Right lobe of liver (tissue), 6 donors: ENCODE measurements at regions not wholly inside any gene's neighbourhood (a gene's known extent, or its start where the extent isn't known, plus 50 kb on each side); places are given as distances from the start of the nearest gene placed in this dataset.

Experiments
- ATAC-seq, 4 donors: fragments of 200-7000 bp; cut with Tn5 transposase; one replicate each; pipeline ENCODE4 v1.9.1; 2020; ENCODE audit warnings: mild to moderate bottlenecking in 4 of 4, moderate library complexity in 4 of 4
- DNase-seq, 3 donors: peaks; one replicate each; pipeline ENCODE4 v3.0.0-alpha.2; 2020
- H3K27ac ChIP-seq, 3 donors: fragments of 200-600 bp; one replicate each; pipeline ENCODE4 v1.8.0; 2022
- H3K27me3 ChIP-seq, 2 donors: fragments of 200-600 bp; one replicate each; pipeline ENCODE4 v1.8.0; 2022
- H3K36me3 ChIP-seq, 4 donors: fragments of 200-600 bp; sonication (generic) in 1 of 4; one replicate each; pipeline versions ENCODE4 v1.5.1 to v1.8.0; 2017 to 2022; ENCODE audit warnings: control low read depth in 1 of 4
- H3K4me1 ChIP-seq, 4 donors: fragments of 200-600 bp; sonication (generic) in 1 of 4; one replicate each; pipeline versions ENCODE4 v1.5.1 to v1.8.0; 2017 to 2022; ENCODE audit warnings: control low read depth in 1 of 4
- H3K4me3 ChIP-seq, 3 donors: fragments of 200-600 bp; one replicate each; pipeline ENCODE4 v1.8.0; 2022
- H3K9me3 ChIP-seq, 4 donors: fragments of 200-600 bp; sonication (generic) in 1 of 4; one replicate each; pipeline versions ENCODE4 v1.5.1 to v1.8.0; 2017 to 2022; ENCODE audit warnings: control low read depth in 1 of 4
- POLR2A ChIP-seq: fragments of 450-650 bp; IDR thresholded peaks from one replicate; pipeline ENCODE4 v1.6.1; 2017; ENCODE audit warnings: antibody characterized with exemption, mild to moderate bottlenecking
- WGBS: methylation state at CpG from one replicate; pipeline ENCODE4 v1.1.6; 2018; ENCODE audit warnings: low coverage, low lambda C conversion rate; ENCODE audit not compliant: insufficient coverage; ENCODE audit errors: missing lambda C conversion rate; 5-methylcytosine and 5-hydroxymethylcytosine counted together
- intact Hi-C, 2 donors: fragments of 100-400 bp; cut with DNase I; formaldehyde crosslinking; loops; one replicate each; pipeline versions ENCODE4 v1.11.2 to v1.14.1; 2022
- TF ChIP-seq, protein P1 (sequence below), 4 donors: fragments of 200-600 bp in 3 of 4; fragments of 450-650 bp in 1 of 4; IDR thresholded peaks; one replicate each; pipeline versions ENCODE4 v1.5.1 to v1.8.0; 2016 to 2022; ENCODE audit warnings: antibody characterized with exemption in 4 of 4, mild to moderate bottlenecking in 2 of 4
- donor health status: DM: no; HTN: yes; CAD: no.
- donor health status: DM: no; HTN: no; CAD: no.
- donor health status: DM: no; HTN: no; CAD: no.
- donor health status: DM: no; HTN: yes; CAD: no.
- donor health status: DM: no; HTN: yes; CAD: no.

DNA sequence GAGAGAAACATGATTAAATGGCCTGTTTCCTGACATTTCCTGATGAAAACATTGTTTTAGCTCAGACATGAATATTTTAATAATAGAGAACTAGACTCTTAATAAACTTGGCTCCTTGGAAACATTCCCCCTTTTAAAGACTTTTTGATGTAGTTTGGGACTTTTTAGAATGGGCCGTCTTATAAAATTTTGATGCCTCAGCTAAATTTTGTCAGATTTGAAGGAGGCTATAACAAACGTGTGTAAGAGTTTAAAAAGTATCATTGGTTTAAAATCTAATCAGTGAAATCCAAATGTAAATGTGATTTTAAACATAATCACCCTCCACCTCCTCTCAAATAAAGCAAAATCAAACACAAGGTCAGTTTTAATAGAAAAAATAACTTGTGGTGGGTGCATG lies 200.9 kb downstream of the CLIC5 start:
- TF ChIP-seq, protein P1, sequence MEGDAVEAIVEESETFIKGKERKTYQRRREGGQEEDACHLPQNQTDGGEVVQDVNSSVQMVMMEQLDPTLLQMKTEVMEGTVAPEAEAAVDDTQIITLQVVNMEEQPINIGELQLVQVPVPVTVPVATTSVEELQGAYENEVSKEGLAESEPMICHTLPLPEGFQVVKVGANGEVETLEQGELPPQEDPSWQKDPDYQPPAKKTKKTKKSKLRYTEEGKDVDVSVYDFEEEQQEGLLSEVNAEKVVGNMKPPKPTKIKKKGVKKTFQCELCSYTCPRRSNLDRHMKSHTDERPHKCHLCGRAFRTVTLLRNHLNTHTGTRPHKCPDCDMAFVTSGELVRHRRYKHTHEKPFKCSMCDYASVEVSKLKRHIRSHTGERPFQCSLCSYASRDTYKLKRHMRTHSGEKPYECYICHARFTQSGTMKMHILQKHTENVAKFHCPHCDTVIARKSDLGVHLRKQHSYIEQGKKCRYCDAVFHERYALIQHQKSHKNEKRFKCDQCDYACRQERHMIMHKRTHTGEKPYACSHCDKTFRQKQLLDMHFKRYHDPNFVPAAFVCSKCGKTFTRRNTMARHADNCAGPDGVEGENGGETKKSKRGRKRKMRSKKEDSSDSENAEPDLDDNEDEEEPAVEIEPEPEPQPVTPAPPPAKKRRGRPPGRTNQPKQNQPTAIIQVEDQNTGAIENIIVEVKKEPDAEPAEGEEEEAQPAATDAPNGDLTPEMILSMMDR (IDR thresholded peaks at IDR 0.05), result no peak
- no peak for TF ChIP-seq POLR2A
- intact Hi-C loops, result no loop called here
- no peak overlapping the region for H3K4me3 ChIP-seq
- H3K27ac ChIP-seq, result no peak overlapping the region
- no peaks in the 10 kb centered on the region for H3K9me3 ChIP-seq
- no peaks in the 10 kb centered on the region for H3K36me3 ChIP-seq
- WGBS, result 59% methylated on average over 2 of the region's 2 CpGs
- ATAC-seq (no peak), DNase-seq (no peak)
- no peaks in the 10 kb centered on the region for H3K4me1 ChIP-seq
- no peaks in the 10 kb centered on the region for H3K27me3 ChIP-seq

DNA sequence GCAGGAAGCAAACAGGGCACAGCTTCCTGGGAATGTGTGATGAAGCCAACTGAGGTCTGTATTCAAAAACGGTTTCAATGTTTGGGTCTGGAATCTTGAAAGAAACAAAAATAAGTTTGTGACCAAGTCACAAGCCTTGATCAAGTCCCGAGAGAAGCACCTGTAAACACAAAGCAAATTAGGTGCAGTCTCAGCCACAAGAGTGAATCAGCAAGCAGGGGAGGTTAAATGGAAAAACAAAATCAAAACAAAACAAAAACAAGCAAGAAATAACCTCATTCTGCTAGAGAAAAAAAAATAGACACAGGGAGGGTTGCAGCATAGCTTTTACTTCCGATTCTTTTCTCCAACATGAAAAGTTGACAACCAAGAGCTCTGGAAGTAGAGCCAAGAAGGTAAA lies 201.7 kb downstream of the CLIC5 start:
- TF ChIP-seq, protein P1 (IDR thresholded peaks at IDR 0.05), result no peak
- TF ChIP-seq POLR2A, result no peak
- ATAC-seq (no peak), DNase-seq (no peak)
- H3K27ac ChIP-seq, result no peak overlapping the region
- H3K27me3 ChIP-seq, result no peaks in the 10 kb centered on the region
- intact Hi-C loops, result no loop called here
- H3K4me1 ChIP-seq, result no peaks in the 10 kb centered on the region
- WGBS, result 56% methylated on average over 3 of the region's 3 CpGs
- no peaks in the 10 kb centered on the region for H3K36me3 ChIP-seq
- H3K9me3 ChIP-seq, result no peaks in the 10 kb centered on the region
- H3K4me3 ChIP-seq, result no peak overlapping the region

DNA sequence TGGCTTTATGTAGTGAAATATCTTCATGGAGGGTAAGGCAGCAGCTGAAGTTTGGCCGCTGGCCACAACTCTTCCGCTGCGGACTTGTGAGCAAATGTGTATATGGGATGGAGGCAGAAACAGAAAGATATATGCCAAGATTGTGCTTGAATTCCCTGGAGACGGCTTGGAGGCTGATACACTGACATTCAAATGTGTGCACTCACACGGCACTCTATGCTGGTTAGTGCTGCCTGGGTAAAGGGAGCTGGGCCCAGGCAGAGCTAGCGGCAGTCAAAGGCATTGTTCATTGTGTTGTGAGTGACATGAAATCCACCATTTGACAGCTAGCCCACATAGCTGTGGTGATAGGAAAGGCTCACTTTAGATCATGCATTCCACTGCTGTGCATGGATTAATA lies 202.7 kb downstream of the CLIC5 start:
- DNase-seq (no peak), ATAC-seq (no peak)
- Histone ChIP-seq H3K36me3 (no peaks in the 10 kb centered on the region), H3K27me3 (no peaks in the 10 kb centered on the region), H3K9me3 (no peaks in the 10 kb centered on the region), H3K4me3 (no peak overlapping the region), H3K27ac (no peak overlapping the region), H3K4me1 (no peaks in the 10 kb centered on the region)
- WGBS, result 80% methylated on average over 1 of the region's 6 CpGs
- intact Hi-C loops, result no loop called here
- no peak for TF ChIP-seq POLR2A
- TF ChIP-seq, protein P1 (IDR thresholded peaks at IDR 0.05), result no peak

DNA sequence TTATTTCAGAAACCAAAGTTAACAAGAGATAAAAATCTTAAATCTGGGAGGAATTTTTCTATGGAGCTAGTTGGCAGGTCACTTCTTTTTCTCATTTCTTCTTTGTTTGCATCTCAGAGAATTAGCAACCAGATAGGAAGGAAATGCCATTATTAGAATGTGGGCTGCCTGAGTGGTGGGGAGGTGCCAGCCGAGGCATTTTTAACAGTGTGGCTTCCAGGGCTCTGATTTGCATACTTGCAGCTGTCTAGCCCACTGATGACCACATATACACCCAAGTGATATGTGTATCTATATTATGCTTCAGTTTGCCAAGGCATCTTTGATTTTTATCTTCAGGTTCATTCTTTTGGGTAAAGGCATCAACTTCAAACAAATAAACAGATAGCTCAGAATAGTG lies 206.7 kb downstream of the CLIC5 start:
- DNase-seq (no peak), ATAC-seq (no peak)
- Histone ChIP-seq H3K4me1 (no peaks in the 10 kb centered on the region), H3K4me3 (no peak overlapping the region), H3K9me3 (no peaks in the 10 kb centered on the region), H3K27ac (no peak overlapping the region), H3K27me3 (no peaks in the 10 kb centered on the region), H3K36me3 (no peaks in the 10 kb centered on the region)
- WGBS, result 25% methylated on average over 1 of the region's 1 CpG
- intact Hi-C loops, result no loop called here
- TF ChIP-seq, protein P1 (IDR thresholded peaks at IDR 0.05), result no peak
- TF ChIP-seq POLR2A, result no peak

DNA sequence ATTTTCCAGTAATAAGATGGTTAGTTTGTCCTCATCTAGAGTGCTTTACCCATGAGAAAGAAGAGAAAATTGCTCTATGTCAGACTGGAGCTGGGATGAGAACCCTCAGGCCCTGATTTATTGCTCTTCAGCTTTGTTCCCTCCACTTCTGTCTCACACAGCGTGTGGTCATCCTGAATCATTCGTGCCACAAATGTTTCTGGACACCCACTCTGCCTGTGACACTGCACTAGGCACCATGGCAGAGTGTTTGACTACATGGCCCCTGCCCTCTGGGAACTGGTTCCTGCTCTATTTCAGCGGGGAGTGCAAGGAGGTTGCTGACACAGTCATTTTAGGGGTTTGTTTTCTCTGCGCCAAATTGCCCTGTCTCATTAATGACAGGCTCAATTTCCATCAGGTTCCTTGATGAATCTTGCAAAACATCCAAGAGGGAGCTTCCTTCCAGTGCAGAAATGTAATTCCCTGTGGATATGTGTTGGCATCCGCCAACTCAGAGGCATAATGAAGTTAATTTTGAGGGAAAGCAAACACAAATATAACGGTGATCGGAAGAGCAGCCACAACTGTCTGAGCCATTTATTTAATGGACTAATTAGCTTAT lies 207.5 kb downstream of the CLIC5 start:
- no peak for TF ChIP-seq POLR2A
- TF ChIP-seq, protein P1 (IDR thresholded peaks at IDR 0.05), result no peak
- 70% methylated on average over 6 of the region's 7 CpGs for WGBS
- Histone ChIP-seq H3K27me3 (no peaks in the 10 kb centered on the region), H3K36me3 (no peaks in the 10 kb centered on the region), H3K4me3 (no peak overlapping the region), H3K9me3 (no peaks in the 10 kb centered on the region), H3K27ac (no peak overlapping the region), H3K4me1 (no peaks in the 10 kb centered on the region)
- intact Hi-C loops, result no loop called here
- no peak for DNase-seq
- no peak for ATAC-seq
